AG04449 (cell line): ENCODE measurements at regions not wholly inside any gene's neighbourhood (a gene's known extent, or its start where the extent isn't known, plus 50 kb on each side); places are given as distances from the start of the nearest gene placed in this dataset.

Source experiments
- CTCF ChIA-PET: fragments of 350-600 bp; formaldehyde crosslinking; extraction: SDS; loops from one replicate; lab custom pipeline; 2021; ENCODE audit warnings: antibody characterized with exemption; lab: Yijun Ruan, JAX
- POLR2A ChIA-PET: fragments of 400-600, 350-600 bp; formaldehyde crosslinking; extraction: SDS; loops from one replicate; lab custom pipeline; 2020; ENCODE audit warnings: antibody characterized with exemption, inconsistent platforms; lab: Yijun Ruan, JAX
- DNase-seq: peaks from one replicate; pipeline ENCODE4 v3.0.0-alpha.2; 2010; ENCODE audit warnings: low read depth, low spot score
- H3K4me3 ChIP-seq: 2 replicates; pipeline ENCODE4 v1.5.1; 2011; ENCODE audit warnings: low read depth, mild to moderate bottlenecking, control low read depth, low read length
- TF ChIP-seq, protein P1 (sequence below): IDR thresholded peaks from one replicate; pipeline ENCODE4 v1.5.1; 2011; ENCODE audit warnings: mild to moderate bottlenecking, moderate library complexity, low read length, control low read depth, inconsistent platforms; ENCODE audit not compliant: insufficient read depth; ENCODE audit errors: missing control alignments

DNA sequence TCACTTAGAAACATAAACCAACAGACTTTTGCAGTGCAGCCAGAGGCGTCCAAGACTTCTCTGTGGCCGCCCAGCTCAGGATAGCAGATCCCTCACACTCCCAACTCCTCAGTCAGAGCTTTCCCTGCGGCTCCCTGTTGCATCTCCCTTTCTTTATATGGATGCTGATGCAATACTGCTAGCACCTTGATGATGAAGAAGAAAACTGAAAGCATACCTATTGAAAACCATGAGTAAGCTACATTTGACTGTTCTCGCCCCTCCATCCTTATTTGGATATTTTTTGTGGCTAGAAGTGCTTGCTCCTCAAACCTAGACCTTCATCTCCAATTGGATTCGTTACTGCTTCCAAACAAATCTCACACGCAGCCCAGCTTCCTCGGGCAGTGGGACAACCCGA is 57.3 kb upstream of the UBL3 start:
- DNase-seq, result no peak
- TF ChIP-seq, protein P1, sequence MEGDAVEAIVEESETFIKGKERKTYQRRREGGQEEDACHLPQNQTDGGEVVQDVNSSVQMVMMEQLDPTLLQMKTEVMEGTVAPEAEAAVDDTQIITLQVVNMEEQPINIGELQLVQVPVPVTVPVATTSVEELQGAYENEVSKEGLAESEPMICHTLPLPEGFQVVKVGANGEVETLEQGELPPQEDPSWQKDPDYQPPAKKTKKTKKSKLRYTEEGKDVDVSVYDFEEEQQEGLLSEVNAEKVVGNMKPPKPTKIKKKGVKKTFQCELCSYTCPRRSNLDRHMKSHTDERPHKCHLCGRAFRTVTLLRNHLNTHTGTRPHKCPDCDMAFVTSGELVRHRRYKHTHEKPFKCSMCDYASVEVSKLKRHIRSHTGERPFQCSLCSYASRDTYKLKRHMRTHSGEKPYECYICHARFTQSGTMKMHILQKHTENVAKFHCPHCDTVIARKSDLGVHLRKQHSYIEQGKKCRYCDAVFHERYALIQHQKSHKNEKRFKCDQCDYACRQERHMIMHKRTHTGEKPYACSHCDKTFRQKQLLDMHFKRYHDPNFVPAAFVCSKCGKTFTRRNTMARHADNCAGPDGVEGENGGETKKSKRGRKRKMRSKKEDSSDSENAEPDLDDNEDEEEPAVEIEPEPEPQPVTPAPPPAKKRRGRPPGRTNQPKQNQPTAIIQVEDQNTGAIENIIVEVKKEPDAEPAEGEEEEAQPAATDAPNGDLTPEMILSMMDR, result no peak
- POLR2A ChIA-PET, result interaction anchor here (0.6 to 1.2 kb wide), 3 partner anchors 15 to 205 kb away, joined by 3 to 5 read pairs (median 4); no protein-coding TSS in a partner anchor
- no peak overlapping the region for H3K4me3 ChIP-seq
- CTCF ChIA-PET, result interaction anchor here (1.3 to 2.2 kb wide), 5 partner anchors 9 to 208 kb away, joined by 3 to 21 read pairs (median 7); no protein-coding TSS in a partner anchor

DNA sequence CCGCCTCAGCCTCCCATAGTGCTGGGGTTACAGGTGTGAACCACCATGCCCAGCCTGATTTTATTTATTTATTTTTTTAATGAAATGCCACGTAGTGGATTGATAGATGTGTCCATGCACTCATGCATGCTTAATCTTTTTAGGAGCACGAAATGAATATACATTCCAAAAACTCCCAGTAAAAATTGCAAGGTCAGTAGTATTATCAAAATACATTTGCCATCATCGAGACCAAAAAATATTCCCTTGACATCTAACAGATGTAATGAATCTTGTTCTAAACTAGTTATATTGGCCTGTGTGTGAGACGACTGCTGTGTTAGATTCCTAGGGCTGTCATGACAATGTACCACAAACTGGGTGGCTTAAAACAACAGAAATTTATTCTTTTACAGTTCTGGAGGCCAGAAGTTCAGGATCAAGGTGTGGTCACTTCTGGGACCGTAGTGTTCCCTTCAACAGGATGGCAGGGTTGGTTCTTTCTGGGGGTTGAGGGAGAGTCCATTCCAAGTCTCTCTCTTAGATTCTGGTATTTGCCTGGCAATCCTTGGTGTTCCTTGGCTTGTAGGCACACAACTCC is 56.1 kb upstream of the UBL3 start:
- H3K4me3 ChIP-seq, result no peak overlapping the region
- ChIA-PET POLR2A (no interaction called here), CTCF (interaction anchor here (1.5 kb wide), 2 partner anchors 16 to 18 kb away, joined by 4 to 7 read pairs; no protein-coding TSS in a partner anchor)
- TF ChIP-seq, protein P1, result no peak
- no peak for DNase-seq

GRCh38 chr13:29905845-29906244 is 55.4 kb upstream of the UBL3 start:
- DNase-seq, result no peak
- TF ChIP-seq, protein P1, result no peak
- H3K4me3 ChIP-seq, result no peak overlapping the region
- ChIA-PET CTCF (interaction anchor here (1.1 to 1.5 kb wide), 3 partner anchors 12 to 18 kb away, joined by 3 to 7 read pairs (median 4); no protein-coding TSS in a partner anchor), POLR2A (interaction anchor here (0.7 kb wide), 1 partner anchor 11 kb away, joined by 4 read pairs; no protein-coding TSS in a partner anchor)

DNA sequence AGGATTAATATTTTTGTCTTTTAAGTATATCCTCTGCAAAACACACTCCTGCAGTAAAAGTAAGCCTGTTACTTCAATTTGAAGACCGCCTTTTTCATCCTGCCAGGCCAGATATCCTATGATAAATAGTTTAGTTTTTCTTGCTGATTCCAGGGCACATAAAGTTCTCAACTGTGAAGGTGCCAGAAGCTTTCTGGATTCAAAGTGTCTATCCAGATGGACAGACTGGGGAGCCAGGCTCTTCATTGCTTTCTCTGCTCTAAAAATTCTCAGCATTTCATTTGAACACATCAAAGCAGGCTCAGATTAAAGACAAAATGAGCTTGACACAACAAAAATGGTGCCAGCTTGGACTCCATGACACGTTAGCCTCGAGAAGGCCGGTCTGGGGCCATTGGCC is 53.6 kb upstream of the UBL3 start:
- H3K4me3 ChIP-seq, result no peak overlapping the region
- POLR2A ChIA-PET, result no interaction called here
- DNase-seq, result no peak
- CTCF ChIA-PET, result interaction anchor here (1.5 kb wide), 1 partner anchor 20 kb away, joined by 5 read pairs; no protein-coding TSS in a partner anchor
- TF ChIP-seq, protein P1, result no peak

DNA sequence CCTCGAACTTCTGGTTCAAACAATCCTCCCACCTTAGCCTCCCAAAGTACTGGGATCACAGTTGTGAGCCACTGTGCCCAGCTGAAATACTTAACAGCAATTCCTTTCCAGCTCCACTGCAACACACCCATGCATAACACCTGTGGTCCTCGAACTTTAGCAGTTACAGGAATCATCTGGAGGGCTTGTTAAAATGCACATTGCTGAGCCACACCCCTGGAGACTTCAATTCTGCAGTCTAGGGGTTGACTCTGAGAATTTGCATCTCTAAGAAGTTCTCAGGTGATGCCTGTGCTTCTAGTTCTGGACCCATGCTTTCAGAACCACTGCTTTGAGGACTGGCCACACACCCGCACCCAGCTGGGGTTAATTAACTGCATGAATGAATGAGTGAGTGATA is 53.1 kb upstream of the UBL3 start:
- DNase-seq, result no peak
- ChIA-PET POLR2A (no interaction called here), CTCF (interaction anchor here (0.8 to 2.3 kb wide), 3 partner anchors 11 to 20 kb away, joined by 3 to 7 read pairs (median 5); no protein-coding TSS in a partner anchor)
- no peak overlapping the region for H3K4me3 ChIP-seq
- TF ChIP-seq, protein P1, result no peak

DNA sequence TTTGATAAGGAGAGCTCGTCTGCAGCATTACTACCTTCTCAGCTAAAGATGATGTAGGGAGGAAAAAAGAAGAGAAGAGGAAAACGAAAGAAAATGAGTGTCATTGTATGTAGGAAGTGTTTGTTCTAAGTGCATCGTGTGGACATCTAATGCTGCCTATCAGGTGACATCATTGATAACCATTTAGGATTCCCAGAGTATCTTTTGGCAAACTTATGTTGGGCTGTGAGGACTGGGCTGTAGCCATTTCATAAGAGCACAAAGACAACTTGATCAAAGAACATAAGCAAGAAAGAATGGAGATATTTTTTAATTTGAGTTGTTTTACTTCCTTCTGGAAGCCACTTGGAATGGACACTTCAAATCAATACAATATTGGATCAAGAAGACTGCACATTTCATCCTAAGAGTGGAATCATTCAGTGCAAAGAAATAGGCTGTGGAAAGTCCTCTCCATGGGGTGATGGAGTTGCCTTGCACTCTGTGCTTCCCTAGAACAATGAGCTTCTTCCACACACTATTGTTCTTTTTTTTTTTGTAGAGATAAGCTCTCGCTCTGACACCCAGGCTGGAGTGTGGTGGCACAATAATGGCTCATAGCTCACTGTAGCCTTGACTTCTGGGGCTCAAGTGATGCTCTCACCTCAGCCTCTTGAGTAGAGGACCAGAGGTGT is 52.4 kb upstream of the UBL3 start:
- POLR2A ChIA-PET, result interaction anchor here (0.8 to 1.4 kb wide), 2 partner anchors 21 to 52 kb away, joined by 6 to 7 read pairs; partner anchors contain the start of gene UBL3
- H3K4me3 ChIP-seq, result no peak overlapping the region

More for the DNA sequence above, 52.4 kb upstream of the UBL3 start:
- CTCF ChIA-PET, result interaction anchor here (0.6 to 2.4 kb wide), 8 partner anchors 11 to 395 kb away, joined by 3 to 9 read pairs (median 4); no protein-coding TSS in a partner anchor
- no peak for DNase-seq
- TF ChIP-seq, protein P1, result no peak
